ENCODE measurements at regions not wholly inside any gene's neighbourhood (a gene's known extent, or its start where the extent isn't known, plus 50 kb on each side); places are given as distances from the start of the nearest gene placed in this dataset.

DNA sequence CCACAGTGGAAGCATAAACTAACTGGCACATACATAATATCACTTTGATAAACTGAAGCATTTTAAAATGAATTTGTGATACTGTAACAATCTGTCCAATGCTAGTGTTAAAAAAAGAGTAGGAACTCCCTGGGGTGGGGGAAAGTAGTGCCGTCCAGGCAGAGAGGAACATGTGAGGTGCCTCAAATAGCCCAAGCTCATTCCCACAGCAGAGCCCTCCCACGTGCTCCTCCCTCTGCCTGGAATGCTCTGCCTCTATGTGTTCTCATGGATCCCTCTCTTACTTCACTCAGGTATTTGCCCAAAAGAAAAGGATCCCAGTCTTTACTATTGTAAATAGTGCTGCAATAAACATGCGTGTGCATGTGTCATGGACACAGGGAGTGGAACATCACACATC, 188.1 kb downstream of the NHLRC3 start:
- Histone ChIP-seq H3K27me3 (ENCODE audit: control insufficient read depth, insufficient read depth, low read length) (no peaks in the 10 kb centered on the region), H3K4me1 (ENCODE audit: control insufficient read depth in 2 of 3, insufficient read depth in 2 of 3, low read depth in 1 of 3, low read length in 3 of 3) (no peaks in the 10 kb centered on the region), H3K4me3 (ENCODE audit: low read length in 3 of 3) (no peak overlapping the region), H3K27ac (ENCODE audit: low read depth in 2 of 2, low read length in 2 of 2) (no peak overlapping the region), H3K36me3 (ENCODE audit: control insufficient read depth in 2 of 3, insufficient read depth in 3 of 3, low read length in 3 of 3) (no peaks in the 10 kb centered on the region), H3K9me3 (ENCODE audit: control insufficient read depth in 2 of 3, insufficient read depth in 1 of 3, low read length in 3 of 3) (no peaks in the 10 kb centered on the region), H3K9ac (ENCODE audit: low read length in 3 of 3) (no peak overlapping the region)
- intact Hi-C loops (cut with DNase I): no loop called here
- no peak for TF ChIP-seq CTCF (IDR thresholded peaks at IDR 0.05; ENCODE audit: borderline replicate concordance, extremely low read depth, insufficient read depth)
- FAIRE-seq: no peak
- no peak for DNase-seq

- no peak for DNase-seq
- no peak for TF ChIP-seq CTCF (IDR thresholded peaks at IDR 0.05; ENCODE audit: borderline replicate concordance, extremely low read depth, insufficient read depth)
- H3K27me3 ChIP-seq (ENCODE audit: control insufficient read depth, insufficient read depth, low read length): no peaks in the 10 kb centered on the region
- no peak for FAIRE-seq
- no peak overlapping the region for H3K27ac ChIP-seq (ENCODE audit: low read depth in 2 of 2, low read length in 2 of 2)
- H3K4me1 ChIP-seq (ENCODE audit: control insufficient read depth in 2 of 3, insufficient read depth in 2 of 3, low read depth in 1 of 3, low read length in 3 of 3): no peaks in the 10 kb centered on the region
- intact Hi-C loops (cut with DNase I): no loop called here
- H3K36me3 ChIP-seq (ENCODE audit: control insufficient read depth in 2 of 3, insufficient read depth in 3 of 3, low read length in 3 of 3): no peaks in the 10 kb centered on the region
- no peaks in the 10 kb centered on the region for H3K9me3 ChIP-seq (ENCODE audit: control insufficient read depth in 2 of 3, insufficient read depth in 1 of 3, low read length in 3 of 3)
- no peak overlapping the region for H3K4me3 ChIP-seq (ENCODE audit: low read length in 3 of 3)
- no peak overlapping the region for H3K9ac ChIP-seq (ENCODE audit: low read length in 3 of 3)
Measured at GRCh38 chr13:39232401-39232980, 194.2 kb downstream of the NHLRC3 start.

DNA sequence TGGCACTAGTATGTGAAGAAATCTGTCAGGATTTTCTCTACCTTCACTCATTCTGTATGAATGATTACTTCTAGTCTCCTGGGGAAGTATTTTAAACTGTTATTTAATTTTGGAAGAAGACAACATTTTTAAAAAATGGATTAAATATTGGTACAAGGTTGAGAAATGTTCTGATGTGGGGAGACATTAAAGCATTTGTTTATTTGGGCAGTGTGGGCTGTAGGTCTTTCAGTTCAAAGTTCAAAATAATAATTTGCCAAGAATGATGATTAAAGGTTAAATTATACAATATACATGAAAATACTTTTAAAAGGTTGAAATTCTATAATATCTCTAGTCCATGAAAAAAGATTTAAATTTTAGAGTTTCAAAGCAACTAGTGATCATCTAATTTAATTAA, 194.7 kb downstream of the NHLRC3 start:
- intact Hi-C loops (cut with DNase I): no loop called here
- Histone ChIP-seq H3K36me3 (ENCODE audit: control insufficient read depth in 2 of 3, insufficient read depth in 3 of 3, low read length in 3 of 3) (no peaks in the 10 kb centered on the region), H3K9me3 (ENCODE audit: control insufficient read depth in 2 of 3, insufficient read depth in 1 of 3, low read length in 3 of 3) (no peaks in the 10 kb centered on the region), H3K27me3 (ENCODE audit: control insufficient read depth, insufficient read depth, low read length) (no peaks in the 10 kb centered on the region), H3K4me1 (ENCODE audit: control insufficient read depth in 2 of 3, insufficient read depth in 2 of 3, low read depth in 1 of 3, low read length in 3 of 3) (no peaks in the 10 kb centered on the region), H3K27ac (ENCODE audit: low read depth in 2 of 2, low read length in 2 of 2) (no peak overlapping the region), H3K9ac (ENCODE audit: low read length in 3 of 3) (no peak overlapping the region), H3K4me3 (ENCODE audit: low read length in 3 of 3) (no peak overlapping the region)
- no peak for TF ChIP-seq CTCF (IDR thresholded peaks at IDR 0.05; ENCODE audit: borderline replicate concordance, extremely low read depth, insufficient read depth)
- FAIRE-seq: peak; percentile 21
- DNase-seq: no peak

DNA sequence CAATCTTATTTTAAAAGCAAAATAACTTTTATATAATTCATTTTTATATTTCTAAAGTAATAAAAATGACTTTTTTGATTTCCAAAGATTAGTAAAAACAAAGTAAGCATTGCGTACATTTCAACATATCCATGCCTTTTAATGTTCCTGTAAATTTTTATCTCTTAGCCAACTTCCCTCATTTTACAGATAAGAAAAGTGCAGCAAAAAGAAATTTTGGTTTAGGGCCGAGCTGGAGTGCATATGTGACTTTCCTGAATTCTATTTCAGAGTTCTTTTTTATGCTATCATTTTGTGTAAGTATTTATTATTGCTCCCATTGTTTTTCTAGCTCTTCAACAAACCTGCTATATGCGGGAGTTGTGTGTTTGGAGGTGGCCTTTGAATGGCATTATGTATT, 195.3 kb downstream of the NHLRC3 start:
- TF ChIP-seq CTCF (IDR thresholded peaks at IDR 0.05; ENCODE audit: borderline replicate concordance, extremely low read depth, insufficient read depth): no peak
- Histone ChIP-seq H3K27ac (ENCODE audit: low read depth in 2 of 2, low read length in 2 of 2) (no peak overlapping the region), H3K4me1 (ENCODE audit: control insufficient read depth in 2 of 3, insufficient read depth in 2 of 3, low read depth in 1 of 3, low read length in 3 of 3) (no peaks in the 10 kb centered on the region), H3K9me3 (ENCODE audit: control insufficient read depth in 2 of 3, insufficient read depth in 1 of 3, low read length in 3 of 3) (no peaks in the 10 kb centered on the region), H3K27me3 (ENCODE audit: control insufficient read depth, insufficient read depth, low read length) (no peaks in the 10 kb centered on the region), H3K4me3 (ENCODE audit: low read length in 3 of 3) (no peak overlapping the region), H3K36me3 (ENCODE audit: control insufficient read depth in 2 of 3, insufficient read depth in 3 of 3, low read length in 3 of 3) (no peaks in the 10 kb centered on the region), H3K9ac (ENCODE audit: low read length in 3 of 3) (no peak overlapping the region)
- no peak for DNase-seq
- intact Hi-C loops (cut with DNase I): no loop called here
- no peak for FAIRE-seq

Measured in kidney (tissue), 13 donors.